ENCODE measurements at regions not wholly inside any gene's neighbourhood (a gene's known extent, or its start where the extent isn't known, plus 50 kb on each side); places are given as distances from the start of the nearest gene placed in this dataset.
"Not testable (repeated sequence)": the region's sequence is repeated elsewhere in the genome, so short reads cannot be mapped to it uniquely, and the experiment has no call there.

GRCh38 chr1:190678-191077, 260.8 kb downstream of the OR4F29 start:
- TF ChIP-seq CTCF, POLR2AphosphoS5, POLR2A (IDR thresholded peaks at IDR 0.05): not testable (repeated sequence)
